Neural cell (in vitro differentiated cells): ENCODE measurements at regions not wholly inside any gene's neighbourhood (a gene's known extent, or its start where the extent isn't known, plus 50 kb on each side); places are given as distances from the start of the nearest gene placed in this dataset.

Source experiments
- H2AFZ ChIP-seq: fragments of 200-600, 300-800 bp; sonication (generic), shearing (Covaris generic); 2 replicates; pipeline ENCODE4 v1.6.0; 2014; ENCODE audit warnings: low read depth, mild to moderate bottlenecking, antibody characterized with exemption, low read length, moderate library complexity
- H3F3A ChIP-seq: fragments of 200-600 bp; shearing (Covaris generic); 2 replicates; pipeline ENCODE4 v1.6.1; 2016; ENCODE audit warnings: mild to moderate bottlenecking, moderate library complexity, mixed read lengths, antibody characterized with exemption, low read length; ENCODE audit not compliant: insufficient read depth, poor library complexity, severe bottlenecking
- H3K27ac ChIP-seq: fragments of 200-600, 300-800 bp; sonication (generic), shearing (Covaris generic); 2 replicates; pipeline ENCODE4 v1.5.1; 2014; ENCODE audit warnings: mild to moderate bottlenecking, low read length, moderate library complexity
- H3K27me3 ChIP-seq: fragments of 300-800, 200-600 bp; sonication (generic), shearing (Covaris generic); 2 replicates; pipeline ENCODE4 v1.6.0; 2014; ENCODE audit warnings: mild to moderate bottlenecking, low read depth, low read length, moderate library complexity; ENCODE audit not compliant: insufficient read depth
- H3K36me3 ChIP-seq: fragments of 300-800, 200-600 bp; sonication (generic), shearing (Covaris generic); 2 replicates; pipeline ENCODE4 v1.5.1; 2014; ENCODE audit warnings: mild to moderate bottlenecking, antibody characterized with exemption, low read length, moderate library complexity; ENCODE audit not compliant: insufficient read depth
- H3K4me2 ChIP-seq: fragments of 300-800, 200-600 bp; sonication (generic), shearing (Covaris generic); 2 replicates; pipeline ENCODE4 v1.6.0; 2014; ENCODE audit warnings: mild to moderate bottlenecking, low read length
- H3K4me3 ChIP-seq: fragments of 300-800, 200-600 bp; sonication (generic), shearing (Covaris generic); 2 replicates; pipeline ENCODE4 v1.5.1; 2014; ENCODE audit warnings: mild to moderate bottlenecking, low read length, moderate library complexity
- H3K79me2 ChIP-seq: fragments of 200-600 bp; shearing (Covaris generic); replicated peaks from 2 replicates; pipeline ENCODE4 v1.6.0; 2014; ENCODE audit warnings: mild to moderate bottlenecking, low read length, moderate library complexity; ENCODE audit not compliant: insufficient read depth
- H3K9ac ChIP-seq: fragments of 300-800, 200-600 bp; sonication (generic), shearing (Covaris generic); 2 replicates; pipeline ENCODE4 v1.6.1; 2016; ENCODE audit warnings: mild to moderate bottlenecking, low read length, mixed read lengths
- H3K9me2 ChIP-seq: fragments of 200-600 bp; shearing (Covaris generic); 2 replicates; pipeline ENCODE4 v1.6.1; 2016; ENCODE audit warnings: mild to moderate bottlenecking, low read length, mixed read lengths; ENCODE audit not compliant: insufficient read depth
- H3K9me3 ChIP-seq: fragments of 200-600, 300-800 bp; sonication (generic), shearing (Covaris generic); 2 replicates; pipeline ENCODE4 v1.6.1; 2016; ENCODE audit warnings: mild to moderate bottlenecking, mixed run types, low read length, moderate library complexity, mixed read lengths
- H4K20me1 ChIP-seq: fragments of 200-600 bp; shearing (Covaris generic); 2 replicates; pipeline ENCODE4 v1.6.1; 2016; ENCODE audit warnings: mild to moderate bottlenecking, mixed run types; ENCODE audit not compliant: insufficient read depth
- CTCF ChIP-seq: fragments of 450-650 bp; IDR thresholded peaks from 2 replicates; pipeline ENCODE4 v1.5.1; 2014; ENCODE audit warnings: antibody characterized with exemption, mild to moderate bottlenecking, moderate library complexity; ENCODE audit not compliant: poor library complexity, severe bottlenecking
- EP300 ChIP-seq: fragments of 450-650 bp; conservative IDR thresholded peaks from 2 replicates; pipeline ENCODE4 v1.6.1; 2014; ENCODE audit warnings: antibody characterized with exemption, mild to moderate bottlenecking, moderate library complexity; ENCODE audit not compliant: poor library complexity, severe bottlenecking
- EZH2 ChIP-seq: fragments of 200-600, 300-800 bp; shearing (Covaris generic), sonication (generic); IDR thresholded peaks from 2 replicates; pipeline ENCODE4 v1.6.1; 2014; ENCODE audit warnings: antibody characterized with exemption, low read length, borderline replicate concordance, mild to moderate bottlenecking; ENCODE audit not compliant: insufficient read depth, poor library complexity, severe bottlenecking
- MXI1 ChIP-seq: fragments of 450-650 bp; conservative IDR thresholded peaks from 2 replicates; pipeline ENCODE4 v1.6.1; 2014; ENCODE audit warnings: antibody characterized with exemption, mild to moderate bottlenecking; ENCODE audit not compliant: poor library complexity, severe bottlenecking
- POLR2AphosphoS5 ChIP-seq: IDR thresholded peaks from 2 replicates; pipeline ENCODE4 v1.6.1; 2012
- RAD21 ChIP-seq: fragments of 450-650 bp; conservative IDR thresholded peaks from 2 replicates; pipeline ENCODE4 v1.6.1; 2014; ENCODE audit warnings: antibody characterized with exemption, mild to moderate bottlenecking, moderate library complexity
- REST ChIP-seq: IDR thresholded peaks from 2 replicates; pipeline ENCODE4 v1.6.1; 2012; ENCODE audit warnings: borderline replicate concordance
- SMC3 ChIP-seq: fragments of 450-650 bp; conservative IDR thresholded peaks from 2 replicates; pipeline ENCODE4 v1.6.1; 2014; ENCODE audit warnings: antibody characterized with exemption, mild to moderate bottlenecking, moderate library complexity; ENCODE audit not compliant: poor library complexity
- TAF1 ChIP-seq: IDR thresholded peaks from 2 replicates; pipeline ENCODE4 v1.6.1; 2012; ENCODE audit warnings: low read depth

GRCh38 chr2:204171432-204172144 is 235.0 kb downstream of the ICOS start:
- Histone ChIP-seq H3K9me3 (no peaks in the 10 kb centered on the region), H4K20me1 (no peaks in the 10 kb centered on the region), H3K4me3 (no peak overlapping the region), H2AFZ (no peak overlapping the region), H3K36me3 (no peaks in the 10 kb centered on the region), H3K27me3 (no peaks in the 10 kb centered on the region), H3K79me2 (no peaks in the 10 kb centered on the region), H3K9me2 (no peaks in the 10 kb centered on the region), H3F3A (no peaks in the 10 kb centered on the region), H3K27ac (no peak overlapping the region), H3K4me2 (no peak overlapping the region), H3K9ac (no peak overlapping the region)
- no peak for TF ChIP-seq REST
- TF ChIP-seq POLR2AphosphoS5 = no peak
- no peak for TF ChIP-seq RAD21
- TF ChIP-seq MXI1 = no peak
- no peak for TF ChIP-seq EP300
- no peak for TF ChIP-seq EZH2
- TF ChIP-seq CTCF = no peak
- TF ChIP-seq SMC3 = no peak
- TF ChIP-seq TAF1 = no peak

GRCh38 chr2:204172145-204172600 is 235.6 kb downstream of the ICOS start:
- no peaks in the 10 kb centered on the region for H3K9me2 ChIP-seq
- no peak overlapping the region for H2AFZ ChIP-seq
- H3F3A ChIP-seq = no peaks in the 10 kb centered on the region
- H3K9ac ChIP-seq = no peak overlapping the region
- H4K20me1 ChIP-seq = no peaks in the 10 kb centered on the region
- no peaks in the 10 kb centered on the region for H3K79me2 ChIP-seq
- no peak overlapping the region for H3K27ac ChIP-seq
- H3K4me2 ChIP-seq = no peak overlapping the region
- H3K4me3 ChIP-seq = no peak overlapping the region
- no peak for TF ChIP-seq REST
- no peak for TF ChIP-seq SMC3
- TF ChIP-seq MXI1 = no peak
- TF ChIP-seq CTCF = no peak
- TF ChIP-seq TAF1 = no peak
- no peak for TF ChIP-seq EP300
- TF ChIP-seq EZH2 = no peak
- no peak for TF ChIP-seq RAD21
- TF ChIP-seq POLR2AphosphoS5 = no peak
- H3K27me3 ChIP-seq = no peaks in the 10 kb centered on the region
- H3K36me3 ChIP-seq = no peaks in the 10 kb centered on the region
- H3K9me3 ChIP-seq = no peaks in the 10 kb centered on the region
